ENCODE measurements at regions not wholly inside any gene's neighbourhood (a gene's known extent, or its start where the extent isn't known, plus 50 kb on each side); places are given as distances from the start of the nearest gene placed in this dataset.

- no peak for TF ChIP-seq EZH2 (IDR thresholded peaks at IDR 0.05; ENCODE audit: low read length, unreplicated experiment)
- no peak for TF ChIP-seq CTCF (conservative IDR thresholded peaks at IDR 0.05; ENCODE audit: low read depth, low read length)
- TF ChIP-seq EZH2phosphoT487 (IDR thresholded peaks at IDR 0.05; ENCODE audit: borderline replicate concordance, low read length): no peak
Observed at GRCh38 chrX:65587616-65588526, 53.3 kb upstream of the LAS1L start.
